Coronary artery (tissue), 2 donors: ENCODE measurements at regions not wholly inside any gene's neighbourhood (a gene's known extent, or its start where the extent isn't known, plus 50 kb on each side); places are given as distances from the start of the nearest gene placed in this dataset.
"Not testable (repeated sequence)": the region's sequence is repeated elsewhere in the genome, so short reads cannot be mapped to it uniquely, and the experiment has no call there.

Source experiments
- DNase-seq: peaks from one replicate; pipeline ENCODE4 v3.0.0-alpha.2; 2017; ENCODE audit warnings: low spot score
- H3K27ac ChIP-seq, 2 donors: fragments of 200-600 bp; sonication (generic); one replicate each; pipeline ENCODE4 v1.5.1; 2016 to 2019
- H3K4me3 ChIP-seq: fragments of 200-600 bp; sonication (generic); 2 replicates; pipeline ENCODE4 v1.5.1; 2016; ENCODE audit warnings: mild to moderate bottlenecking, moderate library complexity
- TF ChIP-seq, protein P1 (sequence below): fragments of 200-600 bp; sonication (generic); IDR thresholded peaks from one replicate; pipeline ENCODE4 v1.5.1; 2019; ENCODE audit warnings: antibody characterized with exemption

DNA sequence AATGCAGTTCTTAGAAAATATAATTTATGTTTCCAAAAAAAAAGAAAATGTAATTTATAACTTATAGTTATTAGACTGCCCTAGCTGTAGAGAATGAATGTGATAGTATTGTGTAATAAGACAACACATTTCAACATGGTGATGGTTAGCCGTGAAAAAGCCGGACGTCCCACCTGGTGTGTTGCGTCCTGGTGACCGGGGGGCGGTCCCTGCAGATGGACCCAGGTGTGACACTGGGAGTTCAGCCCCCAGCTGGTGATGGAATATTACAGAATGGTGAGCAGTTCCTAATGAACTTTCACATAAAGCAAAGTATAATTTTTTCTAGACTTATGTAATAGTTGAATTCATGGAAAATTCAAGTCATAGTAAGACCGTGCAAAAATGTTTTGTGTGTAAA is 132.8 kb downstream of the LAT start:
- DNase-seq: no peak
- TF ChIP-seq, protein P1, sequence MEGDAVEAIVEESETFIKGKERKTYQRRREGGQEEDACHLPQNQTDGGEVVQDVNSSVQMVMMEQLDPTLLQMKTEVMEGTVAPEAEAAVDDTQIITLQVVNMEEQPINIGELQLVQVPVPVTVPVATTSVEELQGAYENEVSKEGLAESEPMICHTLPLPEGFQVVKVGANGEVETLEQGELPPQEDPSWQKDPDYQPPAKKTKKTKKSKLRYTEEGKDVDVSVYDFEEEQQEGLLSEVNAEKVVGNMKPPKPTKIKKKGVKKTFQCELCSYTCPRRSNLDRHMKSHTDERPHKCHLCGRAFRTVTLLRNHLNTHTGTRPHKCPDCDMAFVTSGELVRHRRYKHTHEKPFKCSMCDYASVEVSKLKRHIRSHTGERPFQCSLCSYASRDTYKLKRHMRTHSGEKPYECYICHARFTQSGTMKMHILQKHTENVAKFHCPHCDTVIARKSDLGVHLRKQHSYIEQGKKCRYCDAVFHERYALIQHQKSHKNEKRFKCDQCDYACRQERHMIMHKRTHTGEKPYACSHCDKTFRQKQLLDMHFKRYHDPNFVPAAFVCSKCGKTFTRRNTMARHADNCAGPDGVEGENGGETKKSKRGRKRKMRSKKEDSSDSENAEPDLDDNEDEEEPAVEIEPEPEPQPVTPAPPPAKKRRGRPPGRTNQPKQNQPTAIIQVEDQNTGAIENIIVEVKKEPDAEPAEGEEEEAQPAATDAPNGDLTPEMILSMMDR: no peak
- no peak overlapping the region for H3K27ac ChIP-seq
- no peak overlapping the region for H3K4me3 ChIP-seq

DNA sequence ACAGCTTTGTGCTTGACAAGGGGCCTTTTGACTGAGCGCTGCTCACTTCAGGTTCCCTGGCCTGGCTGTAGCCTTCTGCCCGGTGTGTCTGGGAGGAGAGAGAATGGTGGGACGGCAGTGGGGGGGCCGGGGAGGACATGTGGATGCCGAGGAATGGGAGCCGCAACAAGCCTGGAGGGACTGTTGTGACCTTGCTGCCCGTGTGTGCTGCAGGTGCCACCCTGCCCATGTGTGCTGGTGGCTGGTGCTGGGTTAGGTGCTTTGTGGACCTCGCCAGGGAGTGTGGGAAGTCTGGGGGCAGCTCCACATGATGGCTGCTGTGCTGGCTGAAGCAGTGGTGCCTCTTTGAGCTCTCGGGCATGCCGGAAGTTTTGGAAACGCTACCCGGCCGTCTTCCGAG is 132.1 kb downstream of the LAT start:
- H3K4me3 ChIP-seq: no peak overlapping the region
- no peak overlapping the region for H3K27ac ChIP-seq
- no peak for DNase-seq
- TF ChIP-seq, protein P1: no peak

DNA sequence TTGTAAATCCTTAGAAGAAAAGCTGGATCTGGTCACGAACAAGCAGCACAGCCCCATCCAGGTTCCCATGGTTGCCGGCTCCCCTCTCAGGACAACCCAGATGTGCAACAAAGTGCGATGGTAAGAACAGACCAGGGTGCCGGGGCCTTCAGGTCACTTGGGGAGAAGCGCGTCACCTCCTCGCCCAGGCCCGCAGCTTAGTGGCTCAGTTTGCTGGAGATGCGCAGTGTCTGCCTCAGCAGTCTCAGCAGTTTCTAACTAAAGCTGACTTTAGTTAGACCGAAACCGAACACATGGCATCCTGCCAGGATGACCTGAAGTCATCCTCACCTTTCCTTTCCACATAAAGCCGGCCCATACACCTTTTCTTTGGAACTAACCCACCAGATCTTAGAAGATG is 131.4 kb downstream of the LAT start:
- not testable (repeated sequence) for H3K4me3 ChIP-seq, DNase-seq
- peak overlapping the region; percentile 32 to 51 for H3K27ac ChIP-seq

DNA sequence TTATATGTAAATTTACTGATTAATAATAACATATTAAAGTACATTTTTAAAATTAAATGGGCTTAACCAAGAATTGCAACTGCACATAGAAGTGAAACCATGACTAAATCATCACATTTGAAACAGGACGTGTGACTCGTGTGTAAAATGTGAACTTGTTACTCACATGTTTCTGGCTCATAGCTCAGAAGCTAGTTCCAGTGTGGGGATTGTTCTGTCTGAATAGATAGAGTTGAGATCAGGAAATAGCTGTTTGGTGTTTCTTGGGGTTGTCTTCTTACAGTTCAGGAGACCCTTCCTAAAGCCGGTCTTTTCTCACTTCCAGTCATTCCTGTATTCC is 130.9 kb downstream of the LAT start:
- DNase-seq, H3K4me3 ChIP-seq: not testable (repeated sequence)
- H3K27ac ChIP-seq: peak overlapping the region; percentile 22 to 51

DNA sequence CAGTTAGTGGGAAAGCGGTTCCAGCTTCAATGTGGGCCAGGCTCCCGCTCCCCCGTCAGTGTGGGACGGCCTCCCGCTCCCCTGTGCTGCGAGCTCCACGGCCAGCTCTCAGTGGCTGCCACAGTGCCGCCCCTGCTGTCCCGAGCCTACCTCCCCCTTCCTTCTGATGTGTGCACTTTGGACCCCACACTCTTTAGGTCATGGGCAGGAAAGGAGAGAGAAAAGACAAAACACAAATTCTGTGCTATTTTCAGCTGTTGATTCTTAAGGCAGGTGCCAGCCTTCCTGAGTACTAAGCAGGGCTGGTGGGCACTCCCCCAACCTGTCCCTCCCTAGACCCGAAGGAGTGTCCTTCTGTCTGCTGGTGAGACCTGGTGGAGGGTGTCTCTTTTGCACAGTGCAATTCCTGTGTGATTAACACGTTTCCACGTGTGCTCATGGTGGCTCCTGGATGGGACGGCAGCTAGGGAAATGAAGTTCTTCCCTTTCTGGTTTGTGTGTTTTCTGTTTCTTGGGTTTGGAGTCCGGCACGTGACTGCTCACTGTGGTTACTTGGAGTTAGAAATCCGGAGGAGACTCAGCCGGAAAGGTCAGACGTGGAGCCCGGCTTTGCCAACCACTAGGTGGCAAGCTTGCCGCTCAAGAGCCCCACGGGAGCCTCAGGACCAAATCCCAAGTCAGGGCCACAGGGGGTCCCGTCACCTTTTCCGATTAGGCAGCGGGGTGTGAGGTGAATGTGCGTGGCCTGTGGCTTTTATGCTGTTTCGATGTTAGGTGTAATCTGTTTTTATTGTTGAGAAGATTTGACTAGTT is 130.3 kb downstream of the LAT start:
- not testable (repeated sequence) for DNase-seq, H3K4me3 ChIP-seq
- peak overlapping the region; percentile 22 to 34 for H3K27ac ChIP-seq

DNA sequence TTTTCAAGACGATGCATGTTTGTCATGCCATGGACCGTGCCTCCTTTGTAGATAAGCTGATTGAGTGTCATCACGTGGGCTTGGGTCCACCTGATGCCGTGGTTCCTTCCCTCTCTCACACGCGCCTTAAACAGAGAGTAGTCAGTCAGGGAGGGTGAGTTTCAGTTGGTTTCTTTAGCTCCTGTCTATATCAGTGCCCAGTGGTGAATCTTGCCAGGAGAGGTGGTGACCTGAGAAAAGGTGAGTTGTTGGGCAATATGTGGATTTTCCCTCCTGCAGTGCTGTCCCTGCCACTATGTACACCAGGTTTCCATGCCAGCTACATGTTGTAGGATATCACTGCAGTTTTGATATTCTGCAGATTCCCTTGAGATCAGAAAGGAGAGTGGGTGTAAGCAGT is 129.7 kb downstream of the LAT start:
- no peak for DNase-seq
- peak overlapping the region in 1 of 2 donors; percentile 34 for H3K27ac ChIP-seq
- no peak overlapping the region for H3K4me3 ChIP-seq
- TF ChIP-seq, protein P1: no peak

DNA sequence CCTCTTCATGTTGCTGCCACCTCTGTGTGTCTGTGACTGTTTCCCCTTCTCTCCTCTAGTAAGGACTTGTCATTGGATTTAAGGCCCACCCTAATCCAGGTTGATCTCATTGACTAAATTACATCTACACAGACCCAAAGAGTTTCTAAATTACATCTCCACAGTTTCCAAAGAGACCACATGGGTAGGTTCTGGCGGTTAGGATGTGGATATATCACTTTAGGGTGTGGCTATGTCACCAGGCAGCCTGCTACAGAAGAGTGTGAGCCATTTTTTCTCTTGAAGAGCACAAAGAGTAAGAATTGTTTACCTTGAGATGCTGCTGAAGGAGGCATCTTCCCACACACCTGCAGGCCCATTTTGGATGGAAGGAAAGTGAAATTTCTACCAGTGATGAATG is 128.6 kb downstream of the LAT start:
- not testable (repeated sequence) for H3K27ac ChIP-seq, H3K4me3 ChIP-seq, DNase-seq

DNA sequence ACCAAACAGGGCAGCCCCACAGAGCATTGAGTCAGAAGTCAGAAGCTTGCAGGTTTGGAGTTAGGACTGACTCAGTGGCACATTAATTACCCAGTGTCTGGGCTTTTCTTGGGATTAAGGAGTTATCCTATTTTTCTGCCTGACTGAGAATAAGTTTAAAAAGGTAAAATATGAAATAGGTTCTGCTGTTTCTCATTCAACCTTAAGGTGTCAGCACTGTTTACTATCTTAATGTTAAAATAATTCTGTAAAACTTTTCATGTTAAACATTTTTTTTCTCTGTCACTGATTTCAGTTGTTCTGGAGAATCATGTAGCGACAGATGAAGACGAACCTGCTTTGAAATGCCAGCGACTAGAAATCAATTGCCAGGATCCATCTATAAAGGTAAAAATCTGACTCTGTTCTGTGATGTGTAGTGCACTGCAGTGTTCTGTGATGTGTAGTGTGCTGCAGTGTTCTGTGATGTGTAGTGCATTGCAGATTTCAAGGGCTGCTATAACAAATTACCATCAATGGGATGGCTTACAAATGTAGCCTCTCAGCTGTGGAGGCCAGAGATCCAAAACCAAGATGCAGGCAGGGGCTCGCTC is 128.0 kb downstream of the LAT start:
- DNase-seq: no peak

DNA sequence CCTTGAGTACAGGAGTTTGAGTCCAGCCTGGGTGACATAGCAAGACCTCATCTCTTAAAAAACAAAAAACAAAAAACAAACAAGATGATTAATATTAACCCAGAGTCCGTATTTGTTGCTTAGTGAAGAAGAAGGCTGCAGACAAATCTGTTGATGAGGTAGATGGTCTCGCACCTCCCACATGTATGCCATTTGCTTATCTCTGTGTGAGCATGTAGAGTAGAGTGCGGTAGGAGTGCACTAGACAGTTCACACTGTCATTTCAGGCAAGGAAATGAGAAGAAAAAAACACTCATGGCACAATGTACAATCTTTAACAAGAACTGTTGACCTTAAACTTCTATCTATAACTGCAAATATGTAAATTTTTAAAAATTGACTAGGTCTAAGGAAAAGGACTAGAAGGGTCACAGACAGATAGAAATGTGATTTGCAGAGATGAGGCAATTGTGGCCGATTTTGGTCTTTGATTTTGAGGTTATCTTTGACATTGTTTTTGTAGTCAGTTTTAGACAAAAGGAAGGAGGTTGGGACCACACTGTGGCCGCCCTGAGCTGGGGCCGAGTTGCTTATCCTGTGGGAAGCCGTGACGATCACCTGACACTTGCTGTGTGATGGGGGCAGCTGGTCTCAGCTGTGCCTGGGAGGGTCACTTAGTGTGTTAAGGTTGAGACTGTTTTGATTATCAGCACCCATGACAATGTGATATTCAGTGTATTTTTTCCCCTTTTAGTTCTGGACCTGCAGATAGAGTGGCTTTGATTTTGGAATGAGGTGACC is 127.2 kb downstream of the LAT start:
- H3K27ac ChIP-seq, H3K4me3 ChIP-seq, DNase-seq: not testable (repeated sequence)

More for the DNA sequence above, 128.0 kb downstream of the LAT start:
- no peak overlapping the region for H3K27ac ChIP-seq
- H3K4me3 ChIP-seq: no peak overlapping the region
- TF ChIP-seq, protein P1: no peak
